ENCODE measurements at regions not wholly inside any gene's neighbourhood (a gene's known extent, or its start where the extent isn't known, plus 50 kb on each side); places are given as distances from the start of the nearest gene placed in this dataset.

DNA sequence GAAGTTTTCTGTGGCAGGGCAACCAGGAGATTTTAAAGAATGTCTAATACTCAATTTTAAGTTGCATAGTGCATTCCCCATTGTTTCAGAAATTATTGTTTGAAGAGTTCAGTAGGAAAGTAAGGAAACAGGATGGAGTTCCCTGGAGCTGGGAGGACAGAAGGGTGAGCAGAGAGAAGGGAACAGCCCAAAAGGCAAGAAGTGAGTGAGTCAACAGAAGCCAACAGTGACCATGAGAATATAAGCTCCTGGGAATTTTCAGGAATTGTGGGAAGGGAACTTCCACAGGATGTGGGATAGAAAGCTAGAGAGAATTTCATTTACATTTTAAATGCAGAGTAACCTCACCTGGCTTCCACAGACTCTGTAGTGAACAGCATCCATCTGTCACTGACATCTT, 268.1 kb upstream of the ATP5MC3 start:
- H3K4me1 ChIP-seq = peaks cover 0 to 20% (median 0%) of the 10 kb centered on the region in 9 donors
- TF ChIP-seq, protein P1, sequence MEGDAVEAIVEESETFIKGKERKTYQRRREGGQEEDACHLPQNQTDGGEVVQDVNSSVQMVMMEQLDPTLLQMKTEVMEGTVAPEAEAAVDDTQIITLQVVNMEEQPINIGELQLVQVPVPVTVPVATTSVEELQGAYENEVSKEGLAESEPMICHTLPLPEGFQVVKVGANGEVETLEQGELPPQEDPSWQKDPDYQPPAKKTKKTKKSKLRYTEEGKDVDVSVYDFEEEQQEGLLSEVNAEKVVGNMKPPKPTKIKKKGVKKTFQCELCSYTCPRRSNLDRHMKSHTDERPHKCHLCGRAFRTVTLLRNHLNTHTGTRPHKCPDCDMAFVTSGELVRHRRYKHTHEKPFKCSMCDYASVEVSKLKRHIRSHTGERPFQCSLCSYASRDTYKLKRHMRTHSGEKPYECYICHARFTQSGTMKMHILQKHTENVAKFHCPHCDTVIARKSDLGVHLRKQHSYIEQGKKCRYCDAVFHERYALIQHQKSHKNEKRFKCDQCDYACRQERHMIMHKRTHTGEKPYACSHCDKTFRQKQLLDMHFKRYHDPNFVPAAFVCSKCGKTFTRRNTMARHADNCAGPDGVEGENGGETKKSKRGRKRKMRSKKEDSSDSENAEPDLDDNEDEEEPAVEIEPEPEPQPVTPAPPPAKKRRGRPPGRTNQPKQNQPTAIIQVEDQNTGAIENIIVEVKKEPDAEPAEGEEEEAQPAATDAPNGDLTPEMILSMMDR (IDR thresholded peaks at IDR 0.05) = no peak
- no peak overlapping the region for H3K4me3 ChIP-seq
- H3K27me3 ChIP-seq = peaks cover 0 to 11% (median 4%) of the 10 kb centered on the region in 7 donors
- H3K9me3 ChIP-seq = no peaks in the 10 kb centered on the region
- H3K27ac ChIP-seq = peak overlapping the region in 6 of 10 donors; percentile 8 to 50 (median 20)
- intact Hi-C loops (cut with DNase I) = no loop called here
- no peak for DNase-seq
- peak in 4 of 8 donors; percentile 44 to 82 (median 54) for ATAC-seq
- H3K36me3 ChIP-seq = no peaks in the 10 kb centered on the region

DNA sequence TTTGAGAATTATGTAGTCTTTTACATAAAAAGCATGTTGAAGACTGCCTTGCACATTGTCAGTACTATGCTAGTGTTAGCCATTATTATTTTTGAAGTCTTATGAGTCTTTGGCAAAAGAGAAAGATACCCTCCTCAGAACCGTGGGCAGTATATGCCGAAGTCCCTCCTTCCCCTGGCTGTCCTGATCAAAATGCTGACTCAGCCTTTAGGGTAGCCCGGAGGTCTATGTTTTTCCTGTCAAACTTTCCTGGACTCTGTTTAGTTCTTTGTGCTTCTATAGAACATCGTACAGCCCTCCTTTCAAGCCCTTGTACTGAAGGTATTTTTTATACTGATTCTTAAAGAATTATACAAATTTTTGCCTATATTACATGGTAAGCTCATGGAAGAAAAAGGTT, 264.7 kb upstream of the ATP5MC3 start:
- 70 to 77% methylated on average over 4 of the region's 4 CpGs for WGBS, 2 donors
- H3K36me3 ChIP-seq = no peaks in the 10 kb centered on the region
- DNase-seq = no peak
- peaks cover 0 to 33% (median 21%) of the 10 kb centered on the region in 7 donors for H3K27me3 ChIP-seq
- no peak overlapping the region for H3K27ac ChIP-seq
- H3K4me1 ChIP-seq = peaks cover 0 to 20% (median 0%) of the 10 kb centered on the region in 9 donors
- TF ChIP-seq, protein P1 (IDR thresholded peaks at IDR 0.05) = no peak
- intact Hi-C loops (cut with DNase I) = no loop called here
- no peaks in the 10 kb centered on the region for H3K9me3 ChIP-seq
- no peak overlapping the region for H3K4me3 ChIP-seq
- ATAC-seq = no peak

DNA sequence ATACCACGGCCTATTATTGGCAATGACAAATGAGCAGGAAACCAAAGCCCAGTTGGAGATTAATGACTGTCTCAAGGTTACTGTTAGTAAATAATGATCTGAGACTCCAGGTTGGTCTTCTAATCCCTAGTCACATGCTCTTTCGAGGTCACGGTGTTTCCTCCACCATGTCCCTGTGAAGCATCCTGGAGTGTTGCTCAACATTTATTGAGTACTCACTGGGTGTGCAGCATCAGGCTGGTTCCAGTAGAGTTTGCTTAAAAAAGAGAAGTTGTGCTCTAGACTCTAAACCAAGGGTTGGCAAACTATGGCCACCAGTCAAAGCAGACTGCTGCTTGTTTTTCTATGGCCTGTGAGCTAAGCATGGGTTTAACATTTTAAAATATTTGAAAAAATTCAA, 263.8 kb upstream of the ATP5MC3 start:
- H3K4me3 ChIP-seq = no peak overlapping the region
- H3K9me3 ChIP-seq = no peaks in the 10 kb centered on the region
- ATAC-seq = no peak
- H3K4me1 ChIP-seq = peaks cover 0 to 16% (median 0%) of the 10 kb centered on the region in 9 donors
- 84 to 86% methylated on average over 3 of the region's 3 CpGs for WGBS, 2 donors
- H3K27me3 ChIP-seq = peaks cover 0 to 39% (median 28%) of the 10 kb centered on the region in 7 donors
- no peak for DNase-seq
- TF ChIP-seq, protein P1 (IDR thresholded peaks at IDR 0.05) = no peak
- intact Hi-C loops (cut with DNase I) = no loop called here
- no peaks in the 10 kb centered on the region for H3K36me3 ChIP-seq
- no peak overlapping the region for H3K27ac ChIP-seq

DNA sequence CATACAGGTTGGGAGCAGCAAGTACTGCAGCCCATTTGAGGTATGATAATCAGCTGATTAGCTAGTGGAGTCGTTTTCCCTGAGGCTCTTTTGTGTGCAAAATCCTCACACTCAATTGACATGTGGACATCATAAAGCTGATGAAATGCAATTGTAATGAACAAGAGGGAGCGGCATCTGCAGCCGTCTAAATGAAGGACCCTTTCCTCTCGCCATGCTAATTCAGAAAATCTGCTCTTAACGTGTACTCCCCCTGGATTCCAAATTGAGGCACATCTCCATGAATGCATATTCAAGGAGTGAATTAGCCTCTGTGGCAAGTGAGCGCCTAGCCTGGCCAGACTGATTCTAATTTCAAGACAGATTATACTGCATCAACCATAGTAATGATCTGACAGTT, 260.9 kb upstream of the ATP5MC3 start:
- intact Hi-C loops (cut with DNase I) = no loop called here
- no peak overlapping the region for H3K27ac ChIP-seq
- H3K4me3 ChIP-seq = no peak overlapping the region
- H3K4me1 ChIP-seq = peaks cover 0 to 6% (median 0%) of the 10 kb centered on the region in 9 donors
- DNase-seq (no peak), ATAC-seq (no peak)
- TF ChIP-seq, protein P1 (IDR thresholded peaks at IDR 0.05) = no peak
- 70 to 73% methylated on average over 6 of the region's 6 CpGs for WGBS, 2 donors
- no peaks in the 10 kb centered on the region for H3K36me3 ChIP-seq
- peaks cover 0 to 61% (median 38%) of the 10 kb centered on the region in 7 donors for H3K27me3 ChIP-seq
- H3K9me3 ChIP-seq = no peaks in the 10 kb centered on the region
